Ovary (tissue), 3 donors: ENCODE measurements at regions not wholly inside any gene's neighbourhood (a gene's known extent, or its start where the extent isn't known, plus 50 kb on each side); places are given as distances from the start of the nearest gene placed in this dataset.

Source experiments
- POLR2A ChIP-seq: fragments of 450-650 bp; IDR thresholded peaks from one replicate; pipeline ENCODE4 v1.6.1; 2017; ENCODE audit warnings: antibody characterized with exemption, mild to moderate bottlenecking, moderate library complexity
- TF ChIP-seq, protein P1 (sequence below), 3 donors: fragments of 450-650 bp in 2 of 3; fragments of 200-600 bp in 1 of 3; IDR thresholded peaks; one replicate each; pipeline versions ENCODE4 v1.5.1 to v1.8.0; 2016 to 2022; ENCODE audit warnings: antibody characterized with exemption in 3 of 3, mild to moderate bottlenecking in 1 of 3
- donor health status: DM: no; HTN: no; CAD: no.

DNA sequence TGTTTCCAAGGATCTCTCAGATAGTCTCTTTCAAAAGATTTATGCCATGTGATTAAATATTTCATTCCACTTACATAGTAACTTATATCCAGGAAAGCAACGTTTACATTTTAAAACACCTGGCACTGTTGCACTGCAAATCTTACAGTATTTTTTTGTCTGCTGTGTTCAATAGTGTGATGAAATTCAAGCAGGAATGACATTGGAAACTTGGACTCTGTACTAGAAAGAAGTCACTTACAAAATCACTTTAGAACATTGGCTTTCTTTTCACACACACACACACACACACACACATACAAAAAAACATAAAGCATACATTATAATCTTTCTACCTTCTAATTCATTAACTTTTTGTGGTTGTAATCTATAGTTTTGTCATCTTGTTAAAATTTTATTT lies 66.2 kb upstream of the USP15 start:
- TF ChIP-seq, protein P1, sequence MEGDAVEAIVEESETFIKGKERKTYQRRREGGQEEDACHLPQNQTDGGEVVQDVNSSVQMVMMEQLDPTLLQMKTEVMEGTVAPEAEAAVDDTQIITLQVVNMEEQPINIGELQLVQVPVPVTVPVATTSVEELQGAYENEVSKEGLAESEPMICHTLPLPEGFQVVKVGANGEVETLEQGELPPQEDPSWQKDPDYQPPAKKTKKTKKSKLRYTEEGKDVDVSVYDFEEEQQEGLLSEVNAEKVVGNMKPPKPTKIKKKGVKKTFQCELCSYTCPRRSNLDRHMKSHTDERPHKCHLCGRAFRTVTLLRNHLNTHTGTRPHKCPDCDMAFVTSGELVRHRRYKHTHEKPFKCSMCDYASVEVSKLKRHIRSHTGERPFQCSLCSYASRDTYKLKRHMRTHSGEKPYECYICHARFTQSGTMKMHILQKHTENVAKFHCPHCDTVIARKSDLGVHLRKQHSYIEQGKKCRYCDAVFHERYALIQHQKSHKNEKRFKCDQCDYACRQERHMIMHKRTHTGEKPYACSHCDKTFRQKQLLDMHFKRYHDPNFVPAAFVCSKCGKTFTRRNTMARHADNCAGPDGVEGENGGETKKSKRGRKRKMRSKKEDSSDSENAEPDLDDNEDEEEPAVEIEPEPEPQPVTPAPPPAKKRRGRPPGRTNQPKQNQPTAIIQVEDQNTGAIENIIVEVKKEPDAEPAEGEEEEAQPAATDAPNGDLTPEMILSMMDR (IDR thresholded peaks at IDR 0.05): no peak
- no peak for TF ChIP-seq POLR2A
